OCI-LY7 (cell line): ENCODE measurements at regions not wholly inside any gene's neighbourhood (a gene's known extent, or its start where the extent isn't known, plus 50 kb on each side); places are given as distances from the start of the nearest gene placed in this dataset.
A peak's percentile ranks its signal among the peaks of the same experiment; 100 is the strongest.

Source experiments
- BruUV-seq: library from RNA; stranded (reverse); fragments of 400-500 nt; replicated peaks from 2 replicates; lab custom pipeline; 2021; lab: Mats Ljungman, UMichigan
- CTCF ChIA-PET: fragments of 300-600 bp; sonication (Branson Sonifier 250); formaldehyde crosslinking; loops from one replicate; lab custom pipeline; 2022; ENCODE audit warnings: antibody characterized with exemption; ENCODE audit not compliant: unreplicated experiment; lab: Charles Lee
- POLR2A ChIA-PET: fragments of 300-600 bp; sonication (Branson Sonifier 250); formaldehyde crosslinking; loops from one replicate; lab custom pipeline; 2022; ENCODE audit warnings: antibody characterized with exemption; lab: Charles Lee
- DNase-seq: peaks from one replicate; pipeline ENCODE4 v3.0.0-alpha.2; 2015; ENCODE audit warnings: low spot score
- H2AFZ ChIP-seq: fragments of 200-600 bp; sonication (generic), shearing (Covaris generic); 2 replicates; pipeline ENCODE4 v1.6.1; 2014; ENCODE audit warnings: mild to moderate bottlenecking, antibody characterized with exemption, low read length, moderate library complexity
- H3K27ac ChIP-seq: fragments of 200-600 bp; sonication (generic); 2 replicates; pipeline ENCODE4 v1.5.1; 2014; ENCODE audit warnings: mixed run types, low read depth, mild to moderate bottlenecking, moderate library complexity, low read length, inconsistent platforms; ENCODE audit not compliant: poor library complexity, severe bottlenecking
- H3K36me3 ChIP-seq: fragments of 200-600 bp; sonication (generic); 2 replicates; pipeline ENCODE4 v1.6.1; 2014; ENCODE audit warnings: mild to moderate bottlenecking, antibody characterized with exemption, low read length, moderate library complexity, mixed read lengths; ENCODE audit not compliant: insufficient read depth
- H3K4me1 ChIP-seq: fragments of 200-600 bp; sonication (generic); 2 replicates; pipeline ENCODE4 v1.5.1; 2014; ENCODE audit warnings: mild to moderate bottlenecking, low read length; ENCODE audit not compliant: insufficient read depth, poor library complexity, severe bottlenecking
- H3K4me2 ChIP-seq: fragments of 200-600 bp; sonication (generic); 2 replicates; pipeline ENCODE4 v1.6.1; 2014; ENCODE audit warnings: mild to moderate bottlenecking, low read length
- H3K4me3 ChIP-seq: fragments of 200-600 bp; sonication (generic); 2 replicates; pipeline ENCODE4 v1.5.1; 2014; ENCODE audit warnings: mild to moderate bottlenecking, low read depth, low read length; ENCODE audit not compliant: poor library complexity, severe bottlenecking
- H3K79me2 ChIP-seq: fragments of 200-600 bp; sonication (generic); 2 replicates; pipeline ENCODE4 v1.6.1; 2016; ENCODE audit warnings: low read depth, mild to moderate bottlenecking, low read length, moderate library complexity, mixed read lengths; ENCODE audit not compliant: insufficient read depth
- H3K9me2 ChIP-seq: fragments of 200-600 bp; sonication (generic); 2 replicates; pipeline ENCODE4 v1.6.1; 2016; ENCODE audit warnings: mild to moderate bottlenecking, low read length, mixed read lengths; ENCODE audit not compliant: insufficient read depth
- H3K9me3 ChIP-seq: fragments of 200-600 bp; sonication (generic); 2 replicates; pipeline ENCODE4 v1.6.1; 2014; ENCODE audit warnings: mild to moderate bottlenecking, mixed run types, low read length, mixed read lengths
- H4K20me1 ChIP-seq: fragments of 200-600 bp; sonication (generic); 2 replicates; pipeline ENCODE4 v1.6.1; 2014; ENCODE audit warnings: mild to moderate bottlenecking, antibody characterized with exemption, low read length, moderate library complexity, mixed read lengths; ENCODE audit not compliant: insufficient read depth
- CTCF ChIP-seq: fragments of 200-600 bp; sonication (generic); conservative IDR thresholded peaks from 2 replicates; pipeline ENCODE4 v1.5.1; 2014; ENCODE audit warnings: mild to moderate bottlenecking, antibody characterized with exemption, low read length, moderate library complexity, mixed read lengths
- EZH2phosphoT487 ChIP-seq: fragments of 200-600 bp; sonication (generic); IDR thresholded peaks from 2 replicates; pipeline ENCODE4 v1.6.1; 2018; ENCODE audit warnings: low read depth, borderline replicate concordance, mild to moderate bottlenecking, mixed run types, antibody characterized with exemption, low read length, moderate library complexity, mixed read lengths
- intact Hi-C: fragments of 100-400 bp; cut with micrococcal nuclease; formaldehyde crosslinking; loops from one replicate; pipeline ENCODE4 v1.10.0; 2022; ENCODE audit not compliant: unreplicated experiment

GRCh38 chr14:25436906-25437305 is 387.0 kb upstream of the STXBP6 start:
- ChIA-PET CTCF (no interaction called here), POLR2A (no interaction called here)
- no TSS peak for BruUV-seq
- TF ChIP-seq EZH2phosphoT487 (no peak), CTCF (no peak)
- no peak overlapping the region for H2AFZ ChIP-seq
- no peak overlapping the region for H3K27ac ChIP-seq
- H3K9me3 ChIP-seq = no peaks in the 10 kb centered on the region
- H3K4me3 ChIP-seq = no peak overlapping the region
- intact Hi-C loops = no loop called here
- no peaks in the 10 kb centered on the region for H3K36me3 ChIP-seq
- H3K79me2 ChIP-seq = no peaks in the 10 kb centered on the region
- H4K20me1 ChIP-seq = no peaks in the 10 kb centered on the region
- no peaks in the 10 kb centered on the region for H3K4me1 ChIP-seq
- no peak overlapping the region for H3K4me2 ChIP-seq
- no peak for DNase-seq
- H3K9me2 ChIP-seq = no peaks in the 10 kb centered on the region

GRCh38 chr14:25436288-25436875 is 386.4 kb upstream of the STXBP6 start:
- no peaks in the 10 kb centered on the region for H3K9me3 ChIP-seq
- TF ChIP-seq EZH2phosphoT487 = no peak
- no peak for TF ChIP-seq CTCF
- no peak for DNase-seq
- no peak overlapping the region for H3K4me2 ChIP-seq
- H3K27ac ChIP-seq = no peak overlapping the region
- CTCF ChIA-PET = no interaction called here
- H3K9me2 ChIP-seq = no peaks in the 10 kb centered on the region
- no peak overlapping the region for H2AFZ ChIP-seq
- BruUV-seq = no TSS peak
- no peaks in the 10 kb centered on the region for H3K4me1 ChIP-seq
- POLR2A ChIA-PET = interaction anchor here (1.0 to 1.6 kb wide), 2 partner anchors 9 to 12 kb away, joined by 3 read pairs; no protein-coding TSS in a partner anchor
- H3K4me3 ChIP-seq = no peak overlapping the region
- intact Hi-C loops = no loop called here
- H4K20me1 ChIP-seq = no peaks in the 10 kb centered on the region
- no peaks in the 10 kb centered on the region for H3K79me2 ChIP-seq
- no peaks in the 10 kb centered on the region for H3K36me3 ChIP-seq

DNA sequence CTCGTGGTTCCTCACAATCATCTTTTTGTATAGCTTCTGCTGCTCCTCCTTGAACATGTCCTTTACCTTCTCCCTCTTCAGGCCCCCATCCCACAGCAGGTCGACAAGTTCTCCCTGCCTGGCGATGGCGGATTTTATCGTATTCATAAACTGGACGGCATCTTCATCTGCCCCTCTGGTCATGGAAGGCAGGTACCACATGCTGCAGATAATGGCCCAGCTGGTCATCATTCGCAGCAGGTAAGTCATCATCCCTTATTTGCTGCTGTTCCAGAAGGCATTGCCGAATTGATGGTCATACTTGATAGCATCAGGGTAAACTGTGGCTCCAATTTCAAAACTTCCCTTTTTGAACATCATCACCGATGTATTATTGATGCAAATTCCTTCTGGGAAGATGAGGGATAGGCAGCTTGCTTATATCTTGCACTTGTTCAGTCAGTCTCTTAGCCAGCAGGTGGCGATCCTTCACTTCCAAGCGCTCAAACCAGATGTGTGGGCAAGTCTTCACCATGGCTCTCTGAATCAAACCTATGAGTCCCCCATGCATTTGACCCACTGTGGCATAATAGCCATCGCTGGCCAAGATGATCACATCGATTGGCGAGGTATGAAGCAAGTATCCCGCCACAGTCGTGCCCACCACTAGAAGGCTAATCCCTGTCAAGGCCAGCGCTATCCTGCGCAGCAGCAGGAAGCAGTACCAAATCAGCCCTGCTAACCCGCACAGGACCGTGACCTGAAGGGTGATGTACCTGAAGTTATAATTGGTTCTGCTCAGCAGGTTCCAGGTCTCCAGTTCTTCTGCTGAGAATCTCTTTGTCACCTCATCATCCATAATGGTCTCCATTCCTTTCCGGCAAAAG is 381.5 kb upstream of the STXBP6 start:
- H3K36me3 ChIP-seq = no peaks in the 10 kb centered on the region
- H3K79me2 ChIP-seq = no peaks in the 10 kb centered on the region
- no peaks in the 10 kb centered on the region for H3K9me3 ChIP-seq
- H3K4me1 ChIP-seq = no peaks in the 10 kb centered on the region
- DNase-seq = peak; percentile 5
- intact Hi-C loops = no loop called here
- no peak overlapping the region for H2AFZ ChIP-seq
- CTCF ChIA-PET = no interaction called here
- BruUV-seq = no TSS peak
- H3K9me2 ChIP-seq = no peaks in the 10 kb centered on the region
- no peaks in the 10 kb centered on the region for H4K20me1 ChIP-seq
- no peak overlapping the region for H3K27ac ChIP-seq
- TF ChIP-seq EZH2phosphoT487 (no peak), CTCF (peak; percentile 47)
- POLR2A ChIA-PET = no interaction called here
- no peak overlapping the region for H3K4me3 ChIP-seq
- H3K4me2 ChIP-seq = no peak overlapping the region
